H1 (cell line): ENCODE measurements at regions not wholly inside any gene's neighbourhood (a gene's known extent, or its start where the extent isn't known, plus 50 kb on each side); places are given as distances from the start of the nearest gene placed in this dataset.

ENCODE experiments used
- EP300 ChIP-seq, 2 experiments: IDR thresholded peaks; 1 replicate in 1 of 2; 2 replicates in 1 of 2; pipeline ENCODE4 v1.6.1; 2011 to 2012; ENCODE audit warnings: low read depth in 2 of 2, low read length in 2 of 2, mild to moderate bottlenecking in 2 of 2, borderline replicate concordance in 1 of 2, inconsistent platforms in 1 of 2, moderate library complexity in 1 of 2
- HDAC6 ChIP-seq: IDR thresholded peaks from one replicate; pipeline ENCODE4 v1.7.1; 2012; ENCODE audit warnings: low read depth, mild to moderate bottlenecking, inconsistent platforms, low read length, moderate library complexity
- SAP30 ChIP-seq: fragments of 300-600 bp; sonication (generic); IDR thresholded peaks from 2 replicates; pipeline ENCODE4 v1.7.1; 2012; ENCODE audit warnings: low read length, moderate library complexity, mild to moderate bottlenecking, inconsistent platforms; ENCODE audit not compliant: insufficient read depth, insufficient replicate concordance

- no peak for TF ChIP-seq EP300 (IDR thresholded peaks at IDR 0.05; ENCODE audit: borderline replicate concordance in 1 of 2, low read depth in 2 of 2, low read length in 2 of 2)
- TF ChIP-seq SAP30: no peak
- TF ChIP-seq HDAC6: no peak
Measured at GRCh38 chr4:100069207-100069606, 119.1 kb upstream of the H2AZ1 start (continued).
